OCI-LY3 (cell line): ENCODE measurements at regions not wholly inside any gene's neighbourhood (a gene's known extent, or its start where the extent isn't known, plus 50 kb on each side); places are given as distances from the start of the nearest gene placed in this dataset.

Experiments used
- H2AFZ ChIP-seq: fragments of 200-600, 300-600 bp; shearing (Covaris generic); 2 replicates; pipeline ENCODE4 v1.6.0; 2014; ENCODE audit warnings: antibody characterized with exemption, low read depth, low read length
- H3K27ac ChIP-seq: fragments of 200-600, 300-600 bp; sonication (generic); 2 replicates; pipeline ENCODE4 v1.5.1; 2014; ENCODE audit warnings: mild to moderate bottlenecking, low read length, moderate library complexity, mixed read lengths
- H3K27me3 ChIP-seq: fragments of 200-600, 300-600 bp; sonication (generic); 2 replicates; pipeline ENCODE4 v1.6.1; 2014; ENCODE audit warnings: low read depth, low read length, mixed read lengths
- H3K36me3 ChIP-seq: fragments of 200-600, 300-600 bp; sonication (generic); replicated peaks from 2 replicates; pipeline ENCODE3; 2014; ENCODE audit warnings: low read depth, low read length, mixed read lengths
- H3K4me1 ChIP-seq: fragments of 300-600, 200-600 bp; sonication (generic); 2 replicates; pipeline ENCODE4 v1.6.1; 2014; ENCODE audit warnings: low read length, mixed read lengths
- H3K4me2 ChIP-seq: fragments of 200-600, 300-600 bp; sonication (generic); 2 replicates; pipeline ENCODE4 v1.6.1; 2014; ENCODE audit warnings: low read length, mixed read lengths
- H3K4me3 ChIP-seq: fragments of 300-600, 200-600 bp; sonication (generic); 2 replicates; pipeline ENCODE4 v1.5.1; 2014; ENCODE audit warnings: antibody characterized with exemption, mild to moderate bottlenecking, low read length, moderate library complexity
- H3K79me2 ChIP-seq: fragments of 300-600, 200-600 bp; shearing (Covaris generic); 2 replicates; pipeline ENCODE4 v1.6.1; 2014; ENCODE audit warnings: mild to moderate bottlenecking, low read length, mixed read lengths
- H3K9ac ChIP-seq: fragments of 300-600, 200-600 bp; shearing (Covaris generic); 2 replicates; pipeline ENCODE4 v1.6.0; 2014; ENCODE audit warnings: mild to moderate bottlenecking, low read length, moderate library complexity
- H3K9me3 ChIP-seq: fragments of 200-600, 300-600 bp; shearing (Covaris generic); 2 replicates; pipeline ENCODE4 v1.6.1; 2014; ENCODE audit warnings: low read length, mixed read lengths; ENCODE audit not compliant: insufficient read depth
- H4K20me1 ChIP-seq: fragments of 200-600, 300-600 bp; sonication (generic); 2 replicates; pipeline ENCODE4 v1.6.1; 2016; ENCODE audit warnings: low read length, mixed read lengths; ENCODE audit not compliant: insufficient read depth
- EZH2phosphoT487 ChIP-seq: fragments of 200-600 bp; shearing (Covaris generic); IDR thresholded peaks from 2 replicates; pipeline ENCODE4 v1.6.1; 2018; ENCODE audit warnings: antibody characterized with exemption, mixed run types, low read depth
- TF ChIP-seq, protein P1 (sequence below): fragments of 200-600, 300-600 bp; sonication (generic); IDR thresholded peaks from 2 replicates; pipeline ENCODE4 v1.5.1; 2014; ENCODE audit warnings: antibody characterized with exemption, low read length, low read depth

DNA sequence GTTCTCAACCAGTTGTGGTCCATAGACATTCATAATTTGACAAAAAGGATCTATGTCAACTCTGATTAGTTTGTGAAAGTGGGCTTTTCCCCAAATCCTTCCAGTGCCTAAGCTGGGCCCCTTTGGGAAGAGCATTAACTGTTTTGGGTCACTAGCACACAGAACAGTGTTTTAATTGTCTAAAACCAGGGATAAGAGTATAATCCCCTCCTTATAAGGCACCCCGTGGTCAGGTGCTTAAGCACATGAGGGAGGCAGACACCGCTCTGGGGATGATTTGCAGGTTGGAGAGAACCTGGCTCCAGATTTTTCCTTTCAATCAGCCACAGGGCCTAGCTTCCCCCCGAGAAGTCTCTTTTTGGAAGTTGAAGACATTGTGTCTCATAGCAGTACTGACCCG, 53.6 kb upstream of the RFX8 start:
- H3K4me2 ChIP-seq: no peak overlapping the region

DNA sequence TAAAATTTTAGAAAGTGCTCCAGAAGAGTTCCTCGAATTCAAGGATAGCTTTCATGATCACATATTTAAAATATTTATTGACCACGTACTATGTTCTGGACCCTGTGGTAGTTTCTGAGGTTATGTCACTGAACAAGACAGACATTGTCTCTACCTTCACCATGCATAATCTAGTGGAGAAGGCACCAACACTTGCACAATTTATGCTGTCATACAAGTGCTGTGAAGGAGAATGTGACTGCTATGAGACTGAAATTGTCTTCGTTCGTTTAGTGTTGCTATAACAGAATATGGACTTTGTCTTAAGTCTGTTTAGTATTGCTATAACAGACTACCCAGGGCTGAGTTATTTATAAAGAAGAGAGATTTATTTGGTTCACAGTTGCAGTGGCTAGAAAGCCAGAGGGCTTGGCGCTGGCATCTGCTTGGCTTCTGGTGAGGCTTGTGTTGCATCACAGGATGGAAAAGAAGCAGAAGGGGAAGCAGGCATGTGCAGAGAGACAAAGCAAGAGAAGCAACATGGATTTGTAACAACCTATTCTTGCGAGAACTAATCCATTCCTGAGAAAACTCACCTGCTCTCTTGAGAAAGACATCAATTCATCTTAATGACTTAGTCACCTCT, 50.0 kb upstream of the RFX8 start:
- H3K79me2 ChIP-seq: no peaks in the 10 kb centered on the region
- no peaks in the 10 kb centered on the region for H4K20me1 ChIP-seq
- H3K9ac ChIP-seq: no peak overlapping the region
- peaks cover 24% of the 10 kb centered on the region for H3K4me1 ChIP-seq
- H3K36me3 ChIP-seq: no peaks in the 10 kb centered on the region
- peaks cover 8% of the 10 kb centered on the region for H3K27me3 ChIP-seq
- H3K9me3 ChIP-seq: no peaks in the 10 kb centered on the region
- no peak overlapping the region for H3K27ac ChIP-seq
- TF ChIP-seq, protein P1, sequence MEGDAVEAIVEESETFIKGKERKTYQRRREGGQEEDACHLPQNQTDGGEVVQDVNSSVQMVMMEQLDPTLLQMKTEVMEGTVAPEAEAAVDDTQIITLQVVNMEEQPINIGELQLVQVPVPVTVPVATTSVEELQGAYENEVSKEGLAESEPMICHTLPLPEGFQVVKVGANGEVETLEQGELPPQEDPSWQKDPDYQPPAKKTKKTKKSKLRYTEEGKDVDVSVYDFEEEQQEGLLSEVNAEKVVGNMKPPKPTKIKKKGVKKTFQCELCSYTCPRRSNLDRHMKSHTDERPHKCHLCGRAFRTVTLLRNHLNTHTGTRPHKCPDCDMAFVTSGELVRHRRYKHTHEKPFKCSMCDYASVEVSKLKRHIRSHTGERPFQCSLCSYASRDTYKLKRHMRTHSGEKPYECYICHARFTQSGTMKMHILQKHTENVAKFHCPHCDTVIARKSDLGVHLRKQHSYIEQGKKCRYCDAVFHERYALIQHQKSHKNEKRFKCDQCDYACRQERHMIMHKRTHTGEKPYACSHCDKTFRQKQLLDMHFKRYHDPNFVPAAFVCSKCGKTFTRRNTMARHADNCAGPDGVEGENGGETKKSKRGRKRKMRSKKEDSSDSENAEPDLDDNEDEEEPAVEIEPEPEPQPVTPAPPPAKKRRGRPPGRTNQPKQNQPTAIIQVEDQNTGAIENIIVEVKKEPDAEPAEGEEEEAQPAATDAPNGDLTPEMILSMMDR: no peak
- TF ChIP-seq EZH2phosphoT487: no peak
- H3K4me3 ChIP-seq: no peak overlapping the region
- H3K4me2 ChIP-seq: no peak overlapping the region
- no peak overlapping the region for H2AFZ ChIP-seq

More for the DNA sequence above, 53.6 kb upstream of the RFX8 start:
- H3K79me2 ChIP-seq: no peaks in the 10 kb centered on the region
- no peak for TF ChIP-seq EZH2phosphoT487
- TF ChIP-seq, protein P1: no peak
- no peak overlapping the region for H3K4me3 ChIP-seq
- no peaks in the 10 kb centered on the region for H3K4me1 ChIP-seq
- no peaks in the 10 kb centered on the region for H3K9me3 ChIP-seq
- no peak overlapping the region for H3K9ac ChIP-seq
- H3K27me3 ChIP-seq: peaks cover 8% of the 10 kb centered on the region
- no peaks in the 10 kb centered on the region for H3K36me3 ChIP-seq
- no peaks in the 10 kb centered on the region for H4K20me1 ChIP-seq
- H2AFZ ChIP-seq: no peak overlapping the region
- no peak overlapping the region for H3K27ac ChIP-seq
